HG02943 (cell line): ENCODE measurements at regions not wholly inside any gene's neighbourhood (a gene's known extent, or its start where the extent isn't known, plus 50 kb on each side); places are given as distances from the start of the nearest gene placed in this dataset.

Source experiments
- ATAC-seq: cut with Tn5 transposase; IDR thresholded peaks from one replicate; pipeline ENCODE4 v1.9.1; 2021; ENCODE audit warnings: mild to moderate bottlenecking, low read depth, moderate library complexity; ENCODE audit not compliant: unreplicated experiment

DNA sequence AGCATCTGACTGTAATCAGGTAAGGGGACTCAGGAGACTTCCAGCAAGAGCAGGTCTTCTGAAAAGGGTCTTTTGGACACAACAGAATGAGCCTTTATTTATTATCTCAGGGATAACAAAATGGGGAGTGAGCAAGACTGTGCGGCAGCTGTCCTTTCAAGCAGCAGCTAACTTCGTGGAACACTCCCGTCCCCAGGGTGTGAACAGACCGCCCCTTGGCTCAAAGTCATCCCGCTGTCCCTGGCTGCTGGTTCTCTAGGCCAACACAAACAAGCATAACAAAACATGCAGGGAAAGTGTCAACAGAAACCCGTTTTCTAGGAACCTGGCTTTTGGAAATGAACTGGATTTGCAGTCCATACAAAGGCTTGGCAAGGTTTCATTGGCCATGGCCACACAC lies 787.9 kb upstream of the FANCL start:
- no peak for ATAC-seq

DNA sequence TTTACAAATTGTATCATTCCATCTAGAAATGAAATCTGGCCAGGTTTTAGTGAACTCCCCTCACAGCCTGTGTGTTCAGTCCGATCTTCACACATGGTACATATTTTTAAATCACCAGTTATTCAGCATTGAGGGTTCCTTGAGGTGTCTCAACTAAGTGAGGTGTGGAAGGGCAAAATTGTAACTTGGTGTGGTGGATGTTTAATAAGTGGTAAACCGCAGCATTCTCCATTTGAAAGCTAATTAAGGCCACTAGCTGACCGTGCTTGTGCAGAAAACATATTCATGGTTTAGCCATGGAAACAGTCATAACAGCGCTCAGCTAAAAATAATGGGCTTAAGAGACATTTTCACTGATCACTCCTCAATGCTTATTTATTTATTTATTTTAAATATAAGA lies 786.2 kb upstream of the FANCL start:
- no peak for ATAC-seq

DNA sequence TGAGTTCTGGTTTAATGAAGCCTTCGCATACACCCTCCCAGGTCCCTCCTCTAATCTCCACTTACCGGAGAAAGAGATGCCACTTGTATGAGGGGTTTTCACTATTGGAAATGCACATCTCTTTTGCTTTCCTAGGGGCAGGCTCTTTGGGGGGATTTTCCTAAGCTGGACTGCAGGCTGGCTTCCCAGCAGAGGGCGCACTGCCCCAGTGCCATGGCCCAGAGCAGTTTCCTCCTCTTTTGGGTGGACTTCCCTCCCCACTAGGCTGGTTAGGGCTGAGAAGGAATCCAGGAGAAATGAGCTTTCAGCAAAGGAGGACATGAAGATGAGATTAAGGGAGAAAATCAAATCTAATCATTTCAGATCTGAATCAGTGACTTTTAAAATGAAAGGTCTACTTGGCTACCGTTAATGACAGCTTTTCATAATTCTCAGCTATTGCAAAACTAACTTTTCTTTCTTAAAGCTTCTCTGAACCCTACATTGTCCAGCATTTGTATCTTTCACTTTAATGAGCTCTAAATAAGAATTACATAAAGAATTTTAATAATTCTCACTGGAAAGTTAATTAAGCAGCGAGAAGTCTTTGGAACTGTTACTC lies 784.1 kb upstream of the FANCL start:
- no peak for ATAC-seq

DNA sequence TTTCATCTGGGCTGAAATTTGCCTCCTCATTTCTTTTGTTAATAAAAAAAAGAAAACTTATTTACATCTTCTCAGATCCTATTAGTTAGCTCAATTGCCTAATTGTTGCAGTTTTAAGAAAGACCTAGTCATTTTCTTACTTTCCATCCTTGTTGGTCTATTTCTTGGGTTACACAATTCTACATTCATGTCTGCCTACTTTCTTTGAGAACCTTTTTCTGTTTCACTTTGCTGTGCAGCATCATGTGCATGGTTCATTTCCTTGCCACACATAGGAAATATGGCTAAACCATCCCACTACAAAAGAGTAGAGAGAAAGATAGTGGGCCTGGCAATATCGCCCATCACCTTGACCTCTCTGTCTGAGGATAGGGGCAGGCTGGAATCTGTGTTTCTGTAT lies 780.7 kb upstream of the FANCL start:
- no peak for ATAC-seq

DNA sequence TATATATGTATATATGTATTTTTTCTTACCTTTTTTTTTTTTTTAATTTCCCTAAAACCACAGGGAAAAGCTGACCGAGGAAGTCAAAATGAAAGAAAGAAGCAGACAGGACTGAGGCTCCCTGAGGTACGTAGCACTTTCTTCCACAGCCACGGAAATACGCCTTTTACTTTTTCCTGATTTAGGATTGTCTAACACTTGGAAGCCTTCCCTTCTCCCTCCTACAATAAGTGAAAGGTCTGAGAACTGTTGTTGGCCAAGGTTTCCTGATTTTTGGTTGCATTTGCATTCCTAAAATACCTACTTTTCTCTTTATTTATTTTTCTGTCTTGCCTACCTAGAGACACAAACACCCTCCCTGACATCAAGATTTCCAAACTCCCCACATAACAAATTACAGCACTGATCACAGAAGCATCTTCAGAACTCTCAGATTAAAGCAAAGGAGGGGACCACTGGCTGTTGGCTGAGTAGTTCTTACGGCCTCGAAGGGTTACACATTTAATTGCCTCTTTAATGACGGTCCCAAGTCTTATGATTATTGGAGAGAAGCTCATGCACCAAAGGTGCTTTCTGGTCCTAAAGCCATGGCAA lies 778.5 kb upstream of the FANCL start:
- ATAC-seq, result no peak

DNA sequence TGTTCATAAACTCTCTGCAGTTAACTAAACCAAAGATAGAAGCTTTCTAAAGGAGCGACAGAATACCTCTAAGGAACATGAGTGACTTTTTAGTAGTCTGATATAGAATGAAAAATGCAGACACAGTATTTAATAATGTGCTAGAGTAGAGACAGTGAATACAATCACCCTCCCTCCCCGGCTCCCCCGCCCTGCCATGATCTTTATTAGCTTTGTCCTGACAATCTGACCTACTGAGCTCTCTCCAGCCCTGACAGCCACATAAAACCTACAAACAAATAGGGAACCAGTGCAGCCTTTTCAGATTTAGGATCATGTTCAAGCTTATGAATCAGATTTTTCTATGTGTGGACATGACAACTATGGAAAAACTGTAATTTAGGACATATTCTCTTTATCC lies 777.6 kb upstream of the FANCL start:
- no peak for ATAC-seq

DNA sequence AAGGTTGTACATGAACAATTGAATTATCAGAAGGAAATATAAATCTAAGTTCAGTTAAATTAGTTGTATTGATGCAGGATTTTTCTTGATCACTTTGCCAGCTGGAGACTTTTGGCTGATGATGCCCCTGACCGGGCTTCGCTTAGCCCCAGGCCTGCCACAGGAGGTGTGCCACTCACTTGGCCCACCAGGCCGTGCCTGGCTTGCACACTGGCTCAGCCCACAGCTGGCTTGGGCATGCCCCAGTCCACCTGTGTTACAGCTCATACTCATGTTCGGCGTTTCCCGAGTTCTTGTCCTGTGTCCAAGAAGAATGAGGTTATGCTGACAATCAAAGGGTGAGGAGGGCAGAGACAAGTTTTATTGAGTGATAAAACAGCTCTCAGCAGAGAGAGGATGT lies 773.9 kb upstream of the FANCL start:
- ATAC-seq, result no peak

DNA sequence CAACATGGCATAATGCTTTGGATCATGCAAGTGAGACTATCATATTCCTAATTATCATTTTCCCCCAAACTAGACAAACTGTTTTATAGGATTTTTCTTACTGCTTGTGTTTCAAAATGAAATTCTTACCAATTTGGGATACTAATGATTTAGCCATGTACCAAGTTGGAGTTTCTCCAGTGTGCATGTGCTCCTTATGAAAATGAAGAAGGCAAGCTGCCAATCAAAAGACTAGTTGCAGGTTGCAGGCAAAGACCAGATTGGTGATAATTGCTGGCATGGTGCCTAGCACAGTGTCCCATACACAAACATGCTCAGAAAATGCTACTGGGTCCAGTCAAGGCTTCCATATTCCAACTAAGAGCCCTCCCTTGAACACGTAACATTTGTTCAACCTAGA lies 771.8 kb upstream of the FANCL start:
- ATAC-seq, result no peak

DNA sequence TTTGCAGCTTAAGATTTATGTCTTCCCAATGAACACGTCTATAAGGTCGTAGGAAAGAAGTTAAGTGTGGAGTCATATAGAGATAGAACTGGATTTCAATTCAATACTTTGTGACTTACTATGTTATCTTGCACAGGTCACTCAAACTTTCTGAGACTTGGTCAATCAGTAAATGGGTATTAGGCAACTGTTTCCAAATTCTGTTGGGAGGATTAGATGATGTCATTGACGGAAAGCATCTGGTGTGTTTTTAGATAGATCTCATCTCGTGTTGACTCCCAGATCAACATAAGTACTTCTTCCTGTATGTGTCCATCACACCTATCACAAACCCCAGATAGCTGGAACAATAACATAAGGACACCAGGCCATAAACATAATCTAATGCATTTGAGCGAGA lies 771.1 kb upstream of the FANCL start:
- no peak for ATAC-seq

DNA sequence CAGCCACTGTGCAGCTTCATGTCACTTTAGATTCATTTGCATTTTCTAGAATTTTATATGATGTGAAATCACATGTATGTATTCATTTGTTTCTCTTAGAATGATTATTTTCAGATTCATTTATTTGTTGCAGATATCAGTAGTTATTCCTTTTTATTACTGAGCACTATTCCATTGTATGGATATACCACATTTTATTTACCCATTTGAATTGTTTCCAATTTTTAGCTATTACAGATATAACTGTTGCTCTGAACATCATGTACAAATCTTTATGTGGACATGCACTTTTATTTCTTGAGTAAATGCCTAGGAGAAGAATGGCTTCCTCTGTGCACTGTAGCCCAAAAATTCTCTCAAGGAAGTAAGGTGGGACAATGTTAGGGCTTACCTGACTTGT lies 767.8 kb upstream of the FANCL start:
- ATAC-seq, result no peak

DNA sequence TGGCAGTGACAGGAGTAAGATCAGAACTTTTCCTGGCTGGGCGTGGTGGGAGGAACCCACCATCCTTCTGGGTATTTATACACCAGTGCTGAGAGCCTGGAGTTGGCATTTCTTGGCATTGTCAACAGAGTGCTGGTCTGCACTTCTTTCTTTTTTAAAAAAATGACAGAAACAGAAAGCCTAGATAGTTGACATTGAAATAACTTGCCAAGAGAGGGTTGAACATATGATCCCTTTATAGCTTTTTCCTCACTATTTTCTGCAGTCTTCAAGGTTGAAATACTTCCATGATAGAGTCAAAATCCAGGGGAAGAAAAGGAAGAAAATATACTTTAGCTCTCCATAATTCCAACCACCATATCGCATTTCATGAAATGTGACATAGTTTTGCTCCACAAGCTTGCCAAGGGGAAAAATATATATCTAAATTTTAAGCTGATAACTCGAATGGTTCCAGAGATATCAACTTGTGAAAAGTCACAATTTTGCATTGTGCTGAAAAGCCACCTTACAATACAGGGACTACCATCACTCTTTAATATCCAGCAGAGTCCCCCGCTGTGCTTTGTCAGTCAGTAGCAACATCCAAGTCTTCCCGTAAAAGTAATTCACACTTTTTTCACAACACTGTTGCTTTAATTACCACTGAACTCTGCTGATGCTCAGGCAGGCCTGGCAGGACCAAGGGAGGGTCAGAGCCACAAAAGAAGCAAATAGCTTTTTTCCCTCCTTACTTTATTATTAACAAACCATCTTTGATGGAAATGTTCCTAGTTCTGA lies 764.9 kb upstream of the FANCL start:
- ATAC-seq, result no peak

DNA sequence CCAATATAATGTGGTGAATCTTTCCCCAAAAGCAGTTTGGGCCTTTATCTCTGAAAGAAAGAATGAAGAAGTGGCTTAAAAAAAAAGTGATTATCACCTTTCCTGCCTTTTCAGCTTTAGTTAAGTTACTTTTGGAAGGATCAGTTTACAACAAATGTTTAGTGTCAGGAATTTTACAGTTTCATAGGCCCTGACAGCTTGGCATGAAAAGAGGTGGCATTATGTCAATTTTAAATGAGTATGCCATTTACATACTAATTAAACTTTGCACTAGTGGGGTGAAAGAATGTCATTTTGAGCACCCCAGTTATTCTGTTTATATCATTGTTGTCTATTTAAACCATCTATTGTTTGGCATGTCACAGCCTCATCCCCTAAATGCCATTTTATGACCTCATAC lies 763.5 kb upstream of the FANCL start:
- no peak for ATAC-seq

DNA sequence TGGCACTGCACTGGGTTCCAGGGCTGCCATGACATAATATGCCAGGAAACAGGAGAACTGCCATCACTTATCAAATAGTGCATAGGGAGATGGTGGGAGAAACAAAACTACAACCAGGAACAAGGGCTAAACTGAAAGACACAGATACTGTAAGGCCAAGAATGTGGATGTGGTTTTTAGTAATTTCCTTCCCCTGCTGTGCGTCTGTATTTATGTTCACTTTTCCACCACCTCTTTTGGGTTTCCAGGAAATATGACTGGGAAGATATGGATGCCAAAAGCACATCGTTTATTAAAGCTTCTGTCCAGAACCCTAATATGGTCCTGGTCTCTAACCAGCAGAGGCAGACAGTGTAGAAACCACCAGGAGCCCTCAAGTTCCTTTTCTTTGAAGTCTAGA lies 759.7 kb upstream of the FANCL start:
- no peak for ATAC-seq

DNA sequence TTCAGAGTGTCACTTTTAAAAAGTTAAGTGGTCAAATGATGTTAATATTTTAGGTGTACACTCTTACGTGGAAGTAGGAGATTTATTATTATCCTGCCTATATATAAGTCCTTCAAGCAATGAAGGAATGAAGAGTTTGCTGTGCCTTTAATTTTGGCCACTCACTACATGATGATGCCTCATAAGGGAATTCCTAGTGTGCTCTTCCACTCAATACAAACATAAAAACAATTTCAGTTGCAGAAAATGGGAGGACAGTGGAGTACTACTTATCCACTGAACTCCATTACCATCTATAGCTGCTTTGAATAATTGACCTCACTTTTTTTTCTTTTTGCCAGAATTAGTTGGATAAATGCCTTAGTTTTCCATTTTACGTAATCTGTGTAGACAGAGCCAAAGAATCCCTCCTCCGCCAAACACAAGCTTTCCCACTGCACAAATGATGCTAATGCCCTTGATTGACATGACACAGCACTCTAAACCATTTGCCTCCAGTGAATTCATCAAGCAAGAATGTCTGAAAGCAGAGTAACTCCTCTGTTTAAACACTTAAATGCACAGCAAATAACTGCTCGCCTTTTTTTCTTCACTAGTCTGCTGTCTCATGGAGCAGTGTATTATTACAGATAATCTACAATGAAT lies 751.1 kb upstream of the FANCL start:
- no peak for ATAC-seq

DNA sequence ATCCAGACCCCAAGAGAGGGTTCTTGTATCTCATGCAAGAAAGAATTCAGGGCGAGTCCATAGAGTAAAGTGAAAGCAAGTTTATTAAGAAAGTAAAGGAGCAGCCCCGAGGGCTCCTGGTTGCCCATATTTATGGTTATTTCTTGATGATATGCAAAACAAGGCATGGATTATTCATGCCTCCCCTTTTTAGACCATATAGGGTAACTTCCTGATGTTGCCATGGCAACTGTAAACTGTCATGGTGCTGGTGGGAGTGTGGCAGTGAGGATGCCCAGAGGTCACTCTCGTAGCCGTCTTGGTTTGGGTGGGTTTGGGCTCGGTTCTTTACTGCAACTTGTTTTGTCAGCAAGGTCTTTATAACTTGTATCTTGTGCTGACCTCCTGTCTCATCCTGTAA lies 750.2 kb upstream of the FANCL start:
- ATAC-seq, result no peak

DNA sequence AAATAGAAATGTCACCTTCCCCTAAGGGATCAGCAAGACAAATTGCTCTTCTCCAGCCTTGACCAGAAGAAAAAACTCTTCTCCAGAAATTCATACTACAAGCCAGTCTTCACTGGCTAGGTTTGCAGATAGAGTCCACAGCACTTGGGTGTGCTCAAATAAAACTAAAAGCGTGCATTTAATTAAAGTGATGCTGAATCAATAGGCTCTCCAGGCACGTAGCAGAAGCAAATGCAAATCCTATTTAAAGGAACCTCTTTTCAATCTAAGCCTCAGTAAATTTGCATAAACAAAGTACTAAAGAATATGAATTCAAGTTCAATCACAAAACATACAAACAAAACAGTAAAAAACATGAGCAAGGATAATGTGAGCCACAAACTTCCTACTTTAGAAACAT lies 744.4 kb upstream of the FANCL start:
- ATAC-seq, result no peak

DNA sequence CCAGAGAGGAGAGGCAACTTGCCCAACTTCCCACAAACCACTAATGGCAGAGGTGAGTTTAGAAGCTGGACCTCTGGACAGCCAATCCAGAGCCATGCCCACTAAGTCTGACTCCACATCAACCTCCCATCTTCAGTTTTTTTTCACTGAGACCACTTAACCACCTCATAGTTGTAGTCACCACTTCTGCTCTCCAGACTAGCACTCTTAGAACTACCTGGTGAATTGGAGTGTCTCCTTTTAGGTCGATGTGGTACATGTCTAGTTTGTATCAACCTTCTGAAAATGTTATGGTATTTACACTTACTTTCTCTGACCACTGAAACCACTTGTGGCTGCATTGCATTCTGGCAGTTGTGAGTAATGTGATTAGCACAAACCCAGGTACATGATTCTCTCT lies 743.6 kb upstream of the FANCL start:
- no peak for ATAC-seq

DNA sequence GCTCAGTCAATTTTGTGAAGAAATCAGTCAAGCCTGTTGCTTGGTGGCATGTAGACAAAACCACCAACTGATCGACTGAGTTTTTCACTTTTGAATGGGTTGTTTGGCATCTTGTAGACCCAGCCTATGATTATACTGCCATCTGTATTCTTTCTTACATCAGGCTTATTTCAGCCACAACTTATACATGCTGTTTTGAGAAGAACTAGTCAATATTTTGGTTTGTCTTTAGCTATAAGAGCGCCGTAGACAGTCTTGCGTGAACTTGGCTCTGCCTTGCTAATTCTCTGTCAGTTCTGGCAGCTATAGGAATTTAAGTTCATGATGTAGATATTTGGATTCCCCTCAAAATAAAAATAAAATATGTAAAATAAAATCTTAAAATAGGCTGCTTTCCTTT lies 742.0 kb upstream of the FANCL start:
- ATAC-seq, result no peak

DNA sequence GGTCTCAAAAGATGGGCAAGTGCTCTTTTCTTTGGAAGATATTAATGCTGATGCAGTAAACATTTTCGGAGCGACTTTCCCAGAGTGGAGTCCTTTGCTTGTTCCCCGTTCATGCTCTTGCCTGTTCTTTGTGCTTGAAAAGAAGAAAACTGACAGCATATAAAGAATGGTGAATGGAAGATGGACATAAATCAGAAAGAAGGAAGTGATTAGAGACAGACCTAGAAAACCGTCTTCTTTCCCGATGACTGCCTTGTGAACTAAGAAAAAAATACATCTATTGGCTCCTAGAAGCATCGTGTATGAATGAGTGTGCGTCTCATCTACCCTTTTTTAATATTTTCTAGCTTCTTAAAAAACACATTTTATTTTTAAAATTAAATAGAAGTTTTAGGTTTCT lies 740.1 kb upstream of the FANCL start:
- no peak for ATAC-seq

DNA sequence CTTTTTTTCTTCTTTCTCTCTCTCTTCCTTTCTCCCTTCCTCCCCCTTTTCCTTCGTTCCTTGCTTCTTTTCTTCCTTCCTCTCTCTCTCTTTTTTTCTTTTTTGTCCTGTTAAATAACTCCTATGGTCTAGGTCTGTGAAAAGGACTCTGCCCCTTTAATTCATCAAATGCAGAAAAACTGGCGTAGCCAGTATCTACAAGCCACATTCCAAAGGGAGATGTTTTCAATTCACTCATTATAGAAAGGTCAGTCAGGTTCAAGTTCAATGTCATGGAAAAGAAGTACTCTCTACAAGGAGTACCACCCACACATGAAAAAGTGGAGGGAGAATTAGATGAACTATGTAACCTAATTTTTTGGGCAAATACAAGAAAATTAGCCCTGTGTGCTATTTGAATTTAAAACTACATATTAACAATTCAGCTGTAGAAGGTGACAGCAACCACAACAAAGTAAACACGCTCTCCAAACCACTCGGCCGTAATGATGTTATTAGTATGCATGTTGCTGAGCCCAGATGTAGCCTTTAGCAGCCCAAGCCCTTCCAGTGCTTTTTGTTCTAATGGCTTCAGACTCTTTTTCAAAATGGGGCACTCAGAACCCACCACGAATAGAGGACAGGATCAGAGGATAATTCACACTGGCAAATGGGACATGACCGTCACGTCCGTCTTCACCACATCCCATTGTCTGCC lies 735.4 kb upstream of the FANCL start:
- no peak for ATAC-seq

DNA sequence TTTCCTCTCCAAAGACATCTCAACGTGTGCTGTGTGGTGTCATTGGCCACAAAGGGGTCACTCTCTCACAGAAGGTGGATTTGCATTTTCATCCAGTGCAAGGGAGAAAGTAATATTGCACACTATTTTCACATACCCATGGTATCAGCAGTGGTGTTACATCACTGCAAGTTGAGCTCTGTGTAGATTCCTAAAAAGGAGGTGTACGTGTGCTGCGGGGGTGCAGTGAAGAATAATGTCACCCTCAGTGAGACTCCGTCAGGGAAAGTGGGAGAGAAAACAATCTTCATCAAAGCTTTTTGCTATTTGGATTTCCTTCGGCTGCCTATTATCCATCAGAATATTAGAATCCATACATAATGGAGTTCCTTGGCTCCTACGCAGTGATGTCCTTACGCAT lies 733.8 kb upstream of the FANCL start:
- ATAC-seq, result no peak
